LNCAP (cell line): ENCODE measurements at regions not wholly inside any gene's neighbourhood (a gene's known extent, or its start where the extent isn't known, plus 50 kb on each side); places are given as distances from the start of the nearest gene placed in this dataset.

Experiments
- TF ChIP-seq, protein P1 (sequence below): fragments of 450-650 bp; IDR thresholded peaks from 2 replicates; pipeline ENCODE4 v1.5.1; 2017; ENCODE audit warnings: mild to moderate bottlenecking

DNA sequence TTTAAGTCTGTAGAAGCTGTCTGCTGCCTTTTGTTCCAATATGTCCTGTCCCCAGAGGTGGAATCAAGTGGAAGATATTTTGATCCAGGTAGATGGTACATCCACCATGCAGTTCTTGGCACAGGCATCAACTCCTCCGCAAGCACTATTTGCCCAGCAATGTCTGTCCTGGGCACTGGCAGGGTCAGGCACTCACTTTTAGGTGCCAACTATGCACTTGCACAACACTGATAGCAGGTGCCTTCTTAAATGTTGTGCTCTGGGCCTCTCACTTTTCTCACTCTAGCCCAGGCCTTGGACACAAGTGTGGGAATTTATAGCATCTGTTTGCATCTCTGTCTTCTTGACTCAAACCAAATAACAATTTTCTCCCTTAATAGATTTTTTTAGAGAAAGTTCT, 140.5 kb upstream of the UBE2E2 start:
- TF ChIP-seq, protein P1, sequence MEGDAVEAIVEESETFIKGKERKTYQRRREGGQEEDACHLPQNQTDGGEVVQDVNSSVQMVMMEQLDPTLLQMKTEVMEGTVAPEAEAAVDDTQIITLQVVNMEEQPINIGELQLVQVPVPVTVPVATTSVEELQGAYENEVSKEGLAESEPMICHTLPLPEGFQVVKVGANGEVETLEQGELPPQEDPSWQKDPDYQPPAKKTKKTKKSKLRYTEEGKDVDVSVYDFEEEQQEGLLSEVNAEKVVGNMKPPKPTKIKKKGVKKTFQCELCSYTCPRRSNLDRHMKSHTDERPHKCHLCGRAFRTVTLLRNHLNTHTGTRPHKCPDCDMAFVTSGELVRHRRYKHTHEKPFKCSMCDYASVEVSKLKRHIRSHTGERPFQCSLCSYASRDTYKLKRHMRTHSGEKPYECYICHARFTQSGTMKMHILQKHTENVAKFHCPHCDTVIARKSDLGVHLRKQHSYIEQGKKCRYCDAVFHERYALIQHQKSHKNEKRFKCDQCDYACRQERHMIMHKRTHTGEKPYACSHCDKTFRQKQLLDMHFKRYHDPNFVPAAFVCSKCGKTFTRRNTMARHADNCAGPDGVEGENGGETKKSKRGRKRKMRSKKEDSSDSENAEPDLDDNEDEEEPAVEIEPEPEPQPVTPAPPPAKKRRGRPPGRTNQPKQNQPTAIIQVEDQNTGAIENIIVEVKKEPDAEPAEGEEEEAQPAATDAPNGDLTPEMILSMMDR: no peak

GRCh38 chr3:23062982-23063381, 140.1 kb upstream of the UBE2E2 start:
- TF ChIP-seq, protein P1: no peak

- TF ChIP-seq, protein P1: no peak
Measured at GRCh38 chr3:23067116-23067515, 136.0 kb upstream of the UBE2E2 start.

DNA sequence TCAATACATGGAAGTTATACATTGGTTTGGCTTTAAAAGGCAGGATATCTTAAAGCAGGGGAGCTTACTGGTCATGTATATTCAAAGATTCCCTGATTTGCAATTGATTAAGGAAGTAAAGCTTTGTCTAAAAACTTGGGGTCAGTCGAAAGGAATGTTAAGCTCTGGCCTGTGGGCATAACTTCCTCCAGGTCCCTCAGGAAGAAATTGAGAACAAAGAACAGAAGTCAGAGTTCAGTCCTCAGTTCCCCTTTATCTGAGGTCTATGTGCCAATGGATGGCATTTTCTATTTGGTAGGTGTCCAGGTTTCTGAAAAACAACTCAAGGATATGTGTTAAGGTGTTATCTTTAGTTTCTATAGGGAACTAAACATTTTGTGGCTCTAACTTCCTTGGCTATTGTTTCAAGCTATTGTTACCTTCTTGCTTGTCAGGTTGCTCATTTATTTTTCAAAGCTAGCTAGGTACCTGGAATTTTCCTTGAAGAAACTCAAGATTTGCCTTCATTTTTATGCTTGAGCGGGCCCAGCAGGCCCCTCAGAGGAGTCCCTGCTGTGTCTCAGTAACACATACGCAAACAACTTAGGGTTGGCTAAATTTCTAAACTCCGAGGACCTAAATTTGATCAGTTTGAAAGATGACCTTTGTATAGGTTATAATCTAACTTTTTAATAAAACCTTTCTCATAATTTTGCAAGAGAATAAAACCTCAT, 135.0 kb upstream of the UBE2E2 start:
- TF ChIP-seq, protein P1: no peak

DNA sequence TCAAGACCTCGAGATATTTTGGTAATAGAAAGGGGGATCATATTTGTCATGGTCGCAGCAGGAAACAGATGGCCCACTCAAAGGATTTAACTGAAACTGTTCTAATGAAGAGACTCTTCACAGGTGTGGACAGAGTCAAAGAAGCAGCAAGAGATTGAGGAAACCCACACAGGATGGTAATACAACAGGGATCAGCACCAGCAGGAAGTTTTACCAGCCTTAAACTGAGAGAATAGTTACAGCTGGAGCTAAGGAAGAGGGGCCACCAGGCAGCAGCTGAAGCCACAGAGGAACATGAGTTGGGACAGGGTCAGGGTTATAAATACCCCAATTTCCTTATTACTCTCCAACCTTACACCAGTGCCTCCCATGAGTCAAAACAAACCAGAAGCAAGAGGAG, 131.8 kb upstream of the UBE2E2 start:
- TF ChIP-seq, protein P1: no peak

GRCh38 chr3:23071758-23072157, 131.4 kb upstream of the UBE2E2 start:
- TF ChIP-seq, protein P1: no peak

- TF ChIP-seq, protein P1: no peak
Measured at GRCh38 chr3:23072693-23073092, 130.4 kb upstream of the UBE2E2 start.
